NCI-H226 (cell line): ENCODE measurements at regions not wholly inside any gene's neighbourhood (a gene's known extent, or its start where the extent isn't known, plus 50 kb on each side); places are given as distances from the start of the nearest gene placed in this dataset.
"Not testable (repeated sequence)": the region's sequence is repeated elsewhere in the genome, so short reads cannot be mapped to it uniquely, and the experiment has no call there.

ENCODE experiments used
- DNase-seq: peaks from one replicate; pipeline ENCODE4 v3.0.0-alpha.2; 2015

DNA sequence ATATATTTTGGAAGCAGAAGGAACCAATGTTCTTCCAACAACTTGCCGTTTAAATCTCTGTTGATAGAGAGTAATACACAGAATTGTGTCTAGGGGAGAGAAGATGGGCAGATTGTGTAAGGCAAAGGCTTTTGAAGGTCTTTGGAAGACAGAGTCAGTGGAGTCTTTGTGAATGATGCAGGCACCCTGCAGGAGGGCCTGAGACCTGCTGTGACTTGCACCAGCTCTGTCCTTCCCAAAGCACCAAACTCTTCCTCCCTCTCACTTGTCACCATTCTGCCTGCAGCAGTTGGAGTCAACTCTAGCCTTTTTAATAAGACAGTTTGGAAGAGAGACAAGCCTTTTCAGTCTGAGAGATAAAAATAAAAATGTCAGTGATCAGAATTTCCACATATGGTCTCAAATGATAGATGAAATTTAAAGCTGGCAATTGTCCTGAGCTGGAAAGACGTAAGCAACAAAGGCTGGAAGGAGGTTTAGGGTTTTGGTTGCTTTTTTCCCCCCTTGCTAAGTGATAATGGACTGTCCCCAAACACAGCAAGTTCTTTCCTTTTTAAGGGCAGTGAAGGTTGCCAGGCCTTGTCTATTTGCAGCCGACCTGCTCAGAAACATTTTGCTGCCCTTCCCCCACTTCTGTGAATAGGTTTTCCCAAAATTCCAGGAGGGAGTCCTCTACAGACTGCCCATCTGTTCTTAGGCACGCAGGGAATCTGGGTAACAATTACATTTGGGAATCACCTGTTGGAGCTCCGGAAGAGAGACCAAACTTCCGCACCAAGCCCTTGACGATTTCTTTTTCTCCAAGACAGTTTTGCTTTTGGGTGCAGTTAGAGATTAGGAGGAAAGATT is 103.0 kb upstream of the NTF3 start:
- no peak for DNase-seq

DNA sequence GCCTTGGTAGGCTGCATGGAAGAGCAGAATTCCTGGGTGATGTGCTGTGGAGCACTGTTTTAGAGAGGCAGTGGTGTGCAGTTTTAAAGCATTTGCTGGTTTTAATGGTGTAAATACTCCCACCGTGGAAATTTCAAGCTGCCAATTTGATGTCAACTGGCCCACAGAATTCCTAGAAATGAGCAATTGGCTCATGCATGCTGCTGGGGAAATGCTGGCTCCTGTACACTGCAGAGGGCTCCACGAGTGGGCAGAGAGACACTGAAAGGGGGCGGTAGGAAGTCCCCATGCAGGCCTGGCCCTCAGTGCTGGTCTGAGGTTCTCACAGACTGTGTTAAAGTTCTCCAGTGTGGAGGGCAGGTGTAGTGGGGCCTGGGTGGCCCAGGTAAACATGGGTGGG is 99.4 kb upstream of the NTF3 start:
- no peak for DNase-seq

DNA sequence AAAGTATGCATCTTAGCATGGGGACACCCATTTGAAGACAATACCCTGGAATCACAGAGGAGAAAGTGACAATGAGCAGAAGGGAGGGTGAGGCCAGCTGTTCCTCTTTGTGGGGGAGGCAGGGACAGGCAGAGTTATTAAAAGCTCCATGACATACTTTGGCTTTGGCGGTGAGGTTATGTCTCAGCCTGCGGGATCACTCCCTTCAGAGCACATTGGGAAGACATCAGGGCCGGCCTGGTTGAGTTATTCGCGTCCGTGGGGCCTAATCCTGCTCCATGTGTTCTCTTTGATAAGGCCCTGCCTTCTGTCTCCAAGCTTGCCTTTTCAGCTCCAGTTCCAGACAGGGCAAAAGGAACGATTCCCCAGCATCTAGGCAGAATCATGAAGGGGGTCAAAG is 98.8 kb upstream of the NTF3 start:
- DNase-seq, result no peak

DNA sequence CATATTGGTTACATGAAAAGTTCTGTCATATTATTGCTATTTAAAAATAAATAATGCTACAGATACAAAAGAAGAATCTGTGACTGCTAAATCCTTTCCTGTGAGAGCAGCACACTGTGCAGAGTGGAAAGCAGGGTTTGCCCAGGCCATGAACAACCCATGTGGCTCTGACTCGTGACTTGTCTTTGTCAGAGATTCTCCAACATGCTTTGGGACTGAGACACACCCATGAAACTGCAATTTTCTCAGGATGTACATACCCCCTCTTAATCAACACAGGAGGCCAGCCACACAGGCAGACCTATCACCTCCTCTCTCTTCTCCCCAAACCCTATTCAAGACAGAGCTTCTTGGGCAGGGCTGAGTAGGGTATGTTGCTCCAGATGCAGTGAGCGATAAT is 96.8 kb upstream of the NTF3 start:
- DNase-seq, result no peak

DNA sequence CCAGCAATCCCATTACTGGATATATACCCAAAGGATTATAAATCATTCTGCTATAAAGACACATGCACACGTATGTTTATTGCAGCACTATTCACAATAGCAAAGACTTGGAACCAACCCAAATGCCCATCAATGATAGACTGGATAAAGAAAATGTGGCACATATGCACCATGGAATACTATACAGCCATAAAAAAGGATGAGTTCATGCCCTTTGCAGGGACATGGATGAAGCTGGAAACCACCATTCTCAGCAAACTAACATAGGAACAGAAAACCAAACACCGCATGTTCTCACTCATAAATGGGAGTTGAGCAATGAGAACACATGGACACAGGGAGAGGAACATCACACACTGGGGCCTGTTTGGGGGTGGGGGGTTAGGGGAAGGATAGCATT is 90.8 kb upstream of the NTF3 start:
- not testable (repeated sequence) for DNase-seq

DNA sequence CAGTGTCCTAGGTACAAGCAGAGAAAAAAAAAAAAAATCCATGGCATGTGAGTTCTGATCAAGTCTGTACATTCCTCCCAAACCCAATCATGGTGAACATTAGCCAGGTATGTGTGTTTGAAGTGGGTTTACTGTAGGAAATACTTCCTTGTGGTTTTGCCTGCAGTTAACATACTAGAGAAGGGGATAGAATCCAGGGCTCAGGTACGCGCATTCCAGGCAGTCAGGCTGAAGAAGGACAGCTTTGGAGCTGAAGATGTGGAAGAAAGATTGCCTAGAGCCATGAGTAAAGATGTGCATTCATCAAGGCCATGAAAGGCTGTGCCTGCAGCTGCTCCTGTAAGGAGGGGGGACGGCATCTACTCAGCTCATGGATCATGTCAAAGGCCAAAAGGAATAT is 88.2 kb upstream of the NTF3 start:
- no peak for DNase-seq

DNA sequence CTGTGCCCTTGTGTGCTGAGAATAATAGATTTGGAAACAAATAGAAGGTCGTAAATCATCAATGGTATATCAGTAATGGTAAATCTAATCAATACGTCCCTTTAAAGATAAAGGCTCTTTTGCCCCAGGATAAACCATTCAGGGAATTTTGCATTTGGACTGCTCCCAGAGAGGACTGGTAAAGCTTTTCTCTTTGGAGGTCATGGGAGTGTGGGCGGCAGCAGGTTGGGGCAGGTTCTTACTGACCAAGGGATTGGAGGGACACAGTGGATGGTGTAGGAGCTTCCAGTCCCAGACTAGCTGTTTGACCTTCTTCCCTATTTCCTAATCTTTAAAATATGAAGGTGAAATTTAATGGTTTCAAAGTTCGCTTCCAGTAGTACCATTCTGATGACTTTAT is 87.8 kb upstream of the NTF3 start:
- no peak for DNase-seq

DNA sequence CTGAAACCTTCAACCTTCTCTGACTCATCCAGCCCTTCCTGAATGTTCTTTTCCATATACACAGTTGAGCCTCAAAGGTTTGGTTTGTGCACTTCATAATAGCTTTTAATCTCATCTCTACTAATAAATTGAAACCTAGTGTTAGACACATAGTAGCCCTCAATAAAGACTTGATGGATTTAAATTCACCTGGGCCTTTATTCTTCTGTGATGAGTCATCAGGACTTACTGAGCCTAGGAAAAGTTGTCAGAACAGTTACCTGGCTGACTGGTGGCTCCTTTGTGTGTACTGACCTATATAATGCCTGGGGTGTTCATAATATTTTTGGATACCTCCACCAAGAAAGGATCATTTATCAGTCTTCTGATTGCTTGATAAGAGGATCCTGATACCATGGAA is 86.4 kb upstream of the NTF3 start:
- no peak for DNase-seq

DNA sequence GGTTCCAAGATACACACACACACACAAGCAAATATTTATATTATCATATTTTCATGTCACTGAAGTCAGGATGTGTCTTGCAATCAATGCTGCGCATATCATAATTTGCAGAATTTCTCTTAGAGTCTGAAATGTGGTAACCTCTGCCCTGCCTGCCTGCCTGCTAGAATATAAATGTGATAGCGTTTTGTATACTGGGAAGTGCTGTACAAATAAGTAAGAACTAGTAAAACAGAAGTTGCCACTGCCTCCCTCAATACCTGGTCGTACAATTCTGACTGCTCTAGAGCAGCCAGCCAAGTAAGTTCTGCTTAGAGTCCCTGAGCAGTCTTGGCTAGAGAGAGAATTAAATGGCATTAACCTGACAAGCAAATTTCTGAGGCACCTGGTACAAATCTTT is 83.9 kb upstream of the NTF3 start:
- DNase-seq, result no peak

DNA sequence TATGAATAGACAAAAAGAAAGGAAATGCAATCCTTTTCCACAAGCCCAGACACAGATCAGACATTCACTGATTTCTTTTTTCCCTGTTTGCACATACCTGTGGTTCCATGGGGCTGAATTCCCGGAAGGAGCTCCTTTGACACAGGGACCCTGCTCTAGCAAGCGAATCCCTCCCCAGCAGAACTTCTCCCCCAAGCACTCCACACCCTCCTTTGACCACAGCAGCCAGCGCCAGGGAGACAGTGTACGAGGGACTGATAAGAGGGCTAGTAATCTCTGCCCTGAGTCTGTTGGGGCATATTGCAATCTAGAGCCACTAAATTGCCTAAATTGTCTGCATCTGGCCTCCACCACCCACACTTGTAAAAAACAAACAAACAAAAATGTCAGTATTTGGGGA is 83.4 kb upstream of the NTF3 start:
- DNase-seq, result no peak

DNA sequence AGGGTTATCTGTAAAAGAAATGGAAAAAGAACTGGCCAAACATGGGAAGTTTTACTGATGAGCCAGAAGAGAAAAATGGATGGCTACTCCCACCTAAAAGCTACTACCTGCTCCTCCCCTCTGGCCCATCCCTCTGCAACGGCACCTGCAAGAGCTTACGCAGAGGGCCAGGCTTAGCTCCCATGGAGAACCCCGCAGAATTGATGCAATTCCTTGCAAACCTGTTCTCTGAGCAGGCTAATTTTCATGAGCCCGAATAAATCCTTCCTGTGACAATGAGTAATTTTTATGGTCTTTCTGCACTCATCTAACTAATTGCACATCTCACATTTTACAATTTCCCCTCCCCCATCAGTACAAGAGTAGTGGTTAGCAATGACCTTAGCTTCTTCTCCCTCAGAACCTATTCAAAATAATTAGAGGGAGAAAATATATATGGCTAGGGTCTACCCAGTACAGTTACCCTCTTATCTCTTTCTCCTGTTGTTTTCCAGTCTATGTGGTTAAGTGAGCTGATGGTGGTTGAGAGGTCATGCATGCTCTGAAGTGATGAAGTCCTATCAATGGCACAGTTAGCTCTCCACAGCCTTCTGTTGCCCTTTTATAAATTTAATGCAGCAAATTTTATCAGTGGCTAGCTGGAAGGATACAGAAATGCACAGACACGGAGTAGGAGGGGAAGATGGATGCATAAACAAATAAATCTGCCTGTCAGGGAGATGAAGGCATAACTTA is 67.7 kb upstream of the NTF3 start:
- DNase-seq, result no peak

DNA sequence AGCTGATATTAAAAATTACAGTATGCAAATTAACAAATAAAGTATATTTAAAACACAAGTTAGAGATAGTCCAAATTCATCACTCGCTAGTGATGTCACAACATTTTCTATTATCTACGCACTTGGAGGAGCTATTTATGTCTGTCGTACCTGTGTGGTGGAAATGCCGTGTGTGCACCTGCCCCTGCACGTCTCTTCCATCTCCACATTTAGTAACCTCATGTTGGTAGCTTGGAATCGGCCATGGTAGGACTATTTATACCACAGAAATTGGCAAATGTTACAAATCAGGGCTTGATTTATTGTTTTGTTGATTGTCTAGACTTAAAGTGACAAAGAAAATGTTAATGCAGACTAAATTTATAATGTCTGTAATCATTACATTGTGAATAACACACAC is 62.6 kb upstream of the NTF3 start:
- DNase-seq, result no peak

DNA sequence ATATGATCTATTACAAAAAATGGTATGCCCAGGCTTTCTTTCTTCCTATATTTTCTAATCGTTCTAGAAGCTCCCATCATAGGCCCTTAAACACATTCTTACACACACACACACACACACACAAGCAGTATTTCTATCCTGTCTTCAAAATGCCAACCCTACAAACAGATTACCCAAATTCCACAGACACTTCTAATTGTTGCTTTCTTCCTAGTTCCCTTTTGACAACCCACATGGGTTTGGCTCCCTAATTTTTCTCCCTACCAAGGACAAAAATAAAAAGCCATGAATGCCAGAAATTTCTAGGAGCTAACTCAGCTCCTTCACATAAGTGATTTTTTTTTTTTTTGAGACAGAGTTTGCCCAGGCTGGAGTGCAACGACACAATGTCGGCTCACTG is 60.3 kb upstream of the NTF3 start:
- no peak for DNase-seq

DNA sequence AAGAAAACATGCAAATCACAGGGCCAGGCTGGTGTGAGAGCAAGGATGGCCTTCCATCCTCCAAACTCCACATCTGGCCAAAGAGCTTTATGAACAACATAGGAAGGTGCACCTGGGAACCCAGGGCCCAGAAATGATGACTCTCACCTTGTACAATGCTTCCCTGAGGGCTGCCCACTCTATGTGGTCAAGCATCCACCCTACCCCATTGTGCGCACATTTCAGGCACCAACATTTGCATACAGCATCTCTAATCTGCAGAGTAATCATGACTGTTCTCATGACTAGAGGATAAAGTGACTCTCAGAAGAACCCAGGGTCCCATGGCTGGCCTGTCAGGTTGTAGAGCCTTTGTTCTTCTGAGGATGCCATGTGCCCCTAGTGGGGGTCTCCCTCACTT is 57.2 kb upstream of the NTF3 start:
- DNase-seq, result no peak

DNA sequence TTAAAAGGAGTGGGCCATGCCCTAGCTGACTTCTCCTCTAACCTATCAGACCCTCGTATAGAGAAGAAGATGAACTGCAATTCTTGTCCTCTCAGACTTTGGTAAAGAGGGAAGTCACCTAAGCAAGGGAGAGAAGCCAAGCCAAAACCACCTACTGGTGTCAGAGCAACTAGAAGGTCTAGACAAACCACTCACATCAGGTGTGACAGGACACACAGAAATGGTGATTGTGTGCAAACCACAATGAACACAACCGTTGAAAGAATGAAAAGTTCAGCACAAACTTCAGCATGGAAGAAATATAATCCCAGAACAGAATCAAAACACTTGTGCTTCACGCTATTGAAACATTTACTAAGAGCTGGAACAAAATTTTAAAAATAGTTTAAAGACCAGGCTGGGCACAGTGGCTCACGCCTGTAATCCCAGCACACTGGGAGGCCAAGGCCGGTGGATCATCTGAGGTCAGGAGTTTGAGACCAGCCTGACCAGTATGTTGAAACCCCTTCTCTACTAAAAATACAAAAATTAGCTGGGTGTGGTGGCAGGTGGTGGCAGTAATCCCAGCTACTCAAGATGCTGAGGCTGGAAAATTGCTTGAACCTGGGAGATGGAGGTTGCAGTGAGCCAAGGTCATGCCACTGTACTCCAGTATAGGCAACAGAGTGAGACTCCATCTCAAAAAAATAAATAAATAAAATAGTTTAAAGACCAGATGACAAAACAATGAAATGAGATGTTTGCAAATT is 56.2 kb upstream of the NTF3 start:
- no peak for DNase-seq

DNA sequence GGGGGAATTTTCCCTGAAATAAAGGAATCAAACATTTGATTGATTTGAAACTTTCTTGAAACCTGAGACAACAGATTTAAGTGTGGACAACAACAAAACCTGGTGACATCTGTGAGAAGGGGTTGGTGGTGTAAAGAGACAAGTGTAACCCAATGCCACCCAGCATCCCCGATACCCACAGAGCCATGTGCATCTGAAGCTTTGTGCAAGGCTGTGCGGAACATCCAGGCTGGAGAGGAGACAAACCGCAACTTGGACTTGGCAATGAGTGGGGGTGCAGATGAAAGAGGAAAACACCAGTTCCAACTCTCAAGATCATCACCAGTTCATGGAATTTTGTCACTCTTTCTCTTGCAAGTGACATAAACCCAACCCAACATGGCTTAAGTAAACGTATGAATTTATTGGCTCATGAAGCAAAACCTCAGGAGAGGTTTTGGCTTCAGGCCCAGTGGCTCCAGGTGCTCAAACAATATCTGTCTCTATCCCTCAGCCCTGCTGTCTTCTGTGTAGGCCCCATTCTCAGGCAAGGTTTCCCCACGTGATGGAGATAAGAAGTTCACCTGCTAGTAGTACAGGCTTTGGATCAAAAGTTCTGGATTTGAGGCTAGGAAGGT is 55.2 kb upstream of the NTF3 start:
- DNase-seq, result no peak

DNA sequence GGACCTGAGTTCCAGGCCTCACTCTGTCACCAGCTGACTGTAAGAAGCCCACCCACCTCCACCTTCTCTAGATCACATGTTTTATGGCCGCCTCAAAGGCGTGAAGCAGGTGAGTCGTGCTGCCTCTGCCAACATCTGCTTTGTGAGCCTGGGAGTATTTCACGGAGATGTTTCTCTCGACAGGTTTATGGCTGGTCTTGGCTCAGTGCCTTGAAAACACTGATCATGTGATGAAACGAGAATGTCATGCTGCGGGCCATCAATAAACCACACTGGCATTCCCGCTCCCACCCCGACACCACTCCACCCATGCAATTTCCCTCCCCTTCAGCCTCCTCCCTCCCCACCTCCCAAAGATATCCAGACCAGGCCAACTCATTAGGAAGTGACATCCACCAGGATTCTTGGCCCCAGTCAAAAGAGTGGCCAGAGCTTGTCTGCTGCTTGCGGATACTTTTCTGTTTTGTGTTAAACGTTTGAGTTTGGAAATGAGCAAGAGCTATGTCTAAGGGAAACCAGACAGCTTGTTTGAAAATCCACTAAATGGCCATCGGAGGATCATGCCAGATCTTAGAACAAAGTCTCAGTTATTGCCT is 53.8 kb upstream of the NTF3 start:
- no peak for DNase-seq

DNA sequence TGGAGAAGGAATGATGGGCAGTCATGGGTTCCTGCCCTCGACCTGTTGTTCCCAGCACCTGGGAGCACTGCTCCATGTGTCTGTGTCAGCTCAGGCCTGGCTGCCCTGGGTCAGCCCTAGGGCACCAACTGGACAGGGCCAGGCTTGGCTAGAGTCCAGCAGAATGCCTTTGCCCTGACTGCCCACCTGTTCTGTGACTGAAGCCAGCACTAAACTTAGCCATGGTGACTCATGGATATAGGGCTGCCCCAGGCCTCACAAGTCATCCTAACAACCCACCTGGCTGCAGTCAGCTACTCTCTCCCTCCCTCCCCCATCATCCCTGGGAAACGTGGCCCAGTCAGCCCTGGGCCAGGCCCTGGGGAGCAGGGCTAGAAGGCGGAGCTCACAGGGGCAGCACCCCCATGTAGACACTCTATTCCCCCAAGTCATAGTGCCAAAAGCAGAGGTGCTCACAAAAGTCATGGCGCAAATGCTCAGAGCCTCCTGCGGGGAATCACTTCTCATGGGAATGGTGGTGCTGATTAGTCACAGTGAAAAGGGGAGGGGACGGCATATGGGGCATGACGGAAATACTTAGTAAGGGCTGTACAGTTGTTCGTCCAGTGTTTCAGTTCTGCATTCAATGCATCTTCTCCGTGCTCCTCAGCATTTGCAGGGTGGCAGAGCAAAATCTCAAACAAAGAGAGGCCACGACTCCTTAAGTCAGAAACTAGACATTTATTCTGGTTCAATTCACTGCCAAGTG is 52.0 kb upstream of the NTF3 start:
- no peak for DNase-seq
